GM23338 (cell line): ENCODE measurements at regions not wholly inside any gene's neighbourhood (a gene's known extent, or its start where the extent isn't known, plus 50 kb on each side); places are given as distances from the start of the nearest gene placed in this dataset.

ENCODE experiments used
- ATAC-seq: fragments of 200-7000 bp; cut with Tn5 transposase; 3 replicates; pipeline ENCODE4 v1.9.1; 2020
- DNase-seq: peaks from one replicate; pipeline ENCODE4 v3.0.0-alpha.2; 2015; ENCODE audit warnings: low spot score
- H2AFZ ChIP-seq: fragments of 200-600 bp; sonication (generic); 2 replicates; pipeline ENCODE4 v1.8.0; 2016; ENCODE audit warnings: antibody characterized with exemption, mild to moderate bottlenecking, moderate library complexity
- H3F3A ChIP-seq: fragments of 200-600 bp; sonication (generic); replicated peaks from 2 replicates; pipeline ENCODE4 v1.8.0; 2017; ENCODE audit warnings: antibody characterized with exemption, mixed run types, low read depth
- H3K27ac ChIP-seq: fragments of 200-600 bp; sonication (generic); 2 replicates; pipeline ENCODE4 v1.6.1; 2016; ENCODE audit warnings: low read depth
- H3K27me3 ChIP-seq: fragments of 200-600 bp; sonication (generic); 2 replicates; pipeline ENCODE4 v1.8.0; 2016; ENCODE audit warnings: mild to moderate bottlenecking, mixed run types, moderate library complexity; ENCODE audit not compliant: insufficient read depth
- H3K36me3 ChIP-seq: fragments of 200-600 bp; sonication (generic); 2 replicates; pipeline ENCODE4 v1.8.0; 2016; ENCODE audit warnings: mild to moderate bottlenecking; ENCODE audit not compliant: insufficient read depth
- H3K4me1 ChIP-seq: fragments of 200-600 bp; sonication (generic); 2 replicates; pipeline ENCODE4 v1.8.0; 2016; ENCODE audit warnings: mild to moderate bottlenecking, moderate library complexity; ENCODE audit not compliant: insufficient read depth
- H3K4me2 ChIP-seq: fragments of 200-600 bp; sonication (generic); 2 replicates; pipeline ENCODE4 v1.7.1; 2017; ENCODE audit warnings: mixed run types
- H3K4me3 ChIP-seq: fragments of 200-600 bp; sonication (generic); 2 replicates; pipeline ENCODE4 v1.6.1; 2016; ENCODE audit warnings: mixed run types
- H3K79me2 ChIP-seq: fragments of 200-600 bp; sonication (generic); replicated peaks from 2 replicates; pipeline ENCODE4 v1.8.0; 2017; ENCODE audit warnings: mild to moderate bottlenecking; ENCODE audit not compliant: insufficient read depth
- H3K9me2 ChIP-seq: fragments of 200-600 bp; sonication (generic); 2 replicates; pipeline ENCODE4 v1.8.0; 2017; ENCODE audit not compliant: insufficient read depth
- H4K20me1 ChIP-seq: fragments of 200-600 bp; sonication (generic); replicated peaks from 2 replicates; pipeline ENCODE4 v1.8.0; 2017; ENCODE audit warnings: mild to moderate bottlenecking; ENCODE audit not compliant: insufficient read depth
- H3K27ac Mint-ChIP-seq: 2 replicates; pipeline ENCODE4 v1.8.0; 2020; ENCODE audit warnings: inconsistent platforms, mild to moderate bottlenecking, moderate library complexity, mixed read lengths
- H3K27me3 Mint-ChIP-seq: 3 replicates; pipeline ENCODE4 v1.8.0; 2022; ENCODE audit warnings: low read depth, mild to moderate bottlenecking, moderate library complexity, mixed read lengths, inconsistent platforms; ENCODE audit not compliant: insufficient read depth, poor library complexity
- H3K36me3 Mint-ChIP-seq: 3 replicates; pipeline ENCODE4 v1.8.0; 2021; ENCODE audit warnings: low read depth, mild to moderate bottlenecking, inconsistent platforms, moderate library complexity, mixed read lengths
- H3K4me1 Mint-ChIP-seq: 3 replicates; pipeline ENCODE4 v1.8.0; 2020; ENCODE audit warnings: mild to moderate bottlenecking, inconsistent platforms, mixed read lengths
- H3K4me3 Mint-ChIP-seq: 3 replicates; pipeline ENCODE4 v1.8.0; 2021; ENCODE audit warnings: moderate library complexity, mild to moderate bottlenecking, inconsistent platforms, mixed read lengths
- H3K9me3 Mint-ChIP-seq: 3 replicates; pipeline ENCODE4 v1.8.0; 2020; ENCODE audit warnings: moderate library complexity, mild to moderate bottlenecking, inconsistent platforms, mixed read lengths
- CREB1 ChIP-seq: fragments of 250-450 bp; sonication (Bioruptor Pico); IDR thresholded peaks from 2 replicates; pipeline ENCODE4 v1.5.0; 2020; ENCODE audit warnings: low read depth, mild to moderate bottlenecking, moderate library complexity
- JUNB ChIP-seq: IDR thresholded peaks from one replicate; pipeline ENCODE4 v1.6.1; 2016; ENCODE audit warnings: antibody characterized with exemption; ENCODE audit not compliant: unreplicated experiment
- NANOG ChIP-seq: IDR thresholded peaks from 2 replicates; pipeline ENCODE4 v1.6.1; 2016; ENCODE audit warnings: antibody characterized with exemption, borderline replicate concordance
- POLR2AphosphoS5 ChIP-seq: IDR thresholded peaks from 2 replicates; pipeline ENCODE4 v1.6.1; 2016; ENCODE audit warnings: antibody characterized with exemption, low read depth
- STAT1 ChIP-seq: IDR thresholded peaks from one replicate; pipeline ENCODE4 v1.6.1; 2016; ENCODE audit warnings: antibody characterized with exemption; ENCODE audit not compliant: unreplicated experiment
- ZNF114 ChIP-seq: fragments of 250-450 bp; sonication (Bioruptor Pico); IDR thresholded peaks from 2 replicates; pipeline ENCODE4 v1.5.0; 2020; ENCODE audit warnings: mild to moderate bottlenecking, moderate library complexity
- ZNF331 ChIP-seq: fragments of 250-450 bp; sonication (Bioruptor Pico); IDR thresholded peaks from 2 replicates; pipeline ENCODE4 v1.5.0; 2020; ENCODE audit warnings: low read depth, mild to moderate bottlenecking, moderate library complexity
- TF ChIP-seq, protein P1 (sequence below), 2 experiments: fragments of 200-600 bp in 1 of 2; sonication (generic) in 1 of 2; conservative IDR thresholded peaks; 2 replicates each; pipeline versions ENCODE4 v1.5.1 to v1.6.1; 2016 to 2017; ENCODE audit warnings: antibody characterized with exemption in 2 of 2, low read depth in 2 of 2, mild to moderate bottlenecking in 2 of 2, moderate library complexity in 1 of 2
- TF ChIP-seq, protein P2 (sequence below): IDR thresholded peaks from 2 replicates; pipeline ENCODE4 v1.6.1; 2016; ENCODE audit warnings: antibody characterized with exemption
- TF ChIP-seq, protein P3 (sequence below): IDR thresholded peaks from one replicate; pipeline ENCODE4 v1.6.1; 2018; ENCODE audit warnings: antibody characterized with exemption; ENCODE audit not compliant: unreplicated experiment

DNA sequence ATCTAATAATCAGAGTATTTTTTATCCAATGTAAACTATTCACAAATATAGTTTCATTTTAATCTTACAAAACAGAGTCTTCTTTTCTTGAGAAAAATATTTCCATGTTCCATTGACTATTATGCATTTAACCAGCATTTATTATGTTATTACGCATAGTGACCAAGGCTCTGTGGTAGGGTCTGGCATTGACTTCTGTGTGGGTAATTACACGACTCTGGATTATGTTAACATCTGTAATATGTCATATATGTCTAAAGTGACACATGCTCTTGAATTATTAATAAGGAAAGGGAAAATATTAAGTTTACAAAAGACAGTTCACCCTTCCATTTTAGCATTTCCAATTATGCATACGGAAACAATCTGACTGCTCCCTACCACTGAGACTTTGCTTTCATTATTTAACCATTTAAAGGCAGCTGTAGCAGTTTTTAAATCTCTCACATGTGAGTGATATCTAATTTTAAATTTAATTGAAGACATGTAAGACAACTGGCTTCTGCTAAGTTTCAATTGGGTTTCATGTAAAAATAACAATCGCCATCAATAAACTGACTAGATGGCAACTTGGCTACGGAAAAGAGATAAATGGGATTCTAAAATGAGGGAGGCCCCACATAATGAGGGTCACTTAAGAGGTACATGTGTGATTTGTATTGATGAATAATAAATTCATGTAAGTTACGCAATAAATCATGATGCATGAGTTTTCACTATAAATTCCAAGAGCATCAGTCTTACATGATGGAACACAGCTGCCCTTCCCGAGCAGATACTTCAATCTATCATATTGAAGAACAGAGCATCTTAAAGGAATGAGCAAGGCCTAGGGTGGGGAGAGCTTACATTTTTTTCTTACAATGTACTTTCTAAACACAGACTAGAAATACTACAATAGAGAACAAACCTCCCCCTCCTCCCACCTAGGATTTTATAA, 1056.8 kb downstream of the MAT2B start:
- Histone ChIP-seq H3K4me2 (no peak overlapping the region), H3K4me1 (no peaks in the 10 kb centered on the region), H3K36me3 (no peaks in the 10 kb centered on the region), H3F3A (no peaks in the 10 kb centered on the region), H2AFZ (no peak overlapping the region), H3K27ac (no peak overlapping the region), H3K9me2 (no peaks in the 10 kb centered on the region), H3K4me3 (no peak overlapping the region), H4K20me1 (no peaks in the 10 kb centered on the region), H3K79me2 (no peaks in the 10 kb centered on the region), H3K27me3 (no peaks in the 10 kb centered on the region)
- no peak overlapping the region for H3K4me3 Mint-ChIP-seq
- peaks cover 6% of the 10 kb centered on the region; the same call in 2 of the 3 replicates for H3K4me1 Mint-ChIP-seq
- no peak for DNase-seq
- H3K9me3 Mint-ChIP-seq, result no peaks in the 10 kb centered on the region
- TF ChIP-seq STAT1, result no peak
- TF ChIP-seq, protein P1, sequence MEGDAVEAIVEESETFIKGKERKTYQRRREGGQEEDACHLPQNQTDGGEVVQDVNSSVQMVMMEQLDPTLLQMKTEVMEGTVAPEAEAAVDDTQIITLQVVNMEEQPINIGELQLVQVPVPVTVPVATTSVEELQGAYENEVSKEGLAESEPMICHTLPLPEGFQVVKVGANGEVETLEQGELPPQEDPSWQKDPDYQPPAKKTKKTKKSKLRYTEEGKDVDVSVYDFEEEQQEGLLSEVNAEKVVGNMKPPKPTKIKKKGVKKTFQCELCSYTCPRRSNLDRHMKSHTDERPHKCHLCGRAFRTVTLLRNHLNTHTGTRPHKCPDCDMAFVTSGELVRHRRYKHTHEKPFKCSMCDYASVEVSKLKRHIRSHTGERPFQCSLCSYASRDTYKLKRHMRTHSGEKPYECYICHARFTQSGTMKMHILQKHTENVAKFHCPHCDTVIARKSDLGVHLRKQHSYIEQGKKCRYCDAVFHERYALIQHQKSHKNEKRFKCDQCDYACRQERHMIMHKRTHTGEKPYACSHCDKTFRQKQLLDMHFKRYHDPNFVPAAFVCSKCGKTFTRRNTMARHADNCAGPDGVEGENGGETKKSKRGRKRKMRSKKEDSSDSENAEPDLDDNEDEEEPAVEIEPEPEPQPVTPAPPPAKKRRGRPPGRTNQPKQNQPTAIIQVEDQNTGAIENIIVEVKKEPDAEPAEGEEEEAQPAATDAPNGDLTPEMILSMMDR (conservative IDR thresholded peaks at IDR 0.05; ENCODE audit: low read depth in 2 of 2), result no peak
- TF ChIP-seq, protein P2, sequence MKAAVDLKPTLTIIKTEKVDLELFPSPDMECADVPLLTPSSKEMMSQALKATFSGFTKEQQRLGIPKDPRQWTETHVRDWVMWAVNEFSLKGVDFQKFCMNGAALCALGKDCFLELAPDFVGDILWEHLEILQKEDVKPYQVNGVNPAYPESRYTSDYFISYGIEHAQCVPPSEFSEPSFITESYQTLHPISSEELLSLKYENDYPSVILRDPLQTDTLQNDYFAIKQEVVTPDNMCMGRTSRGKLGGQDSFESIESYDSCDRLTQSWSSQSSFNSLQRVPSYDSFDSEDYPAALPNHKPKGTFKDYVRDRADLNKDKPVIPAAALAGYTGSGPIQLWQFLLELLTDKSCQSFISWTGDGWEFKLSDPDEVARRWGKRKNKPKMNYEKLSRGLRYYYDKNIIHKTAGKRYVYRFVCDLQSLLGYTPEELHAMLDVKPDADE, result no peak
- TF ChIP-seq, protein P3, sequence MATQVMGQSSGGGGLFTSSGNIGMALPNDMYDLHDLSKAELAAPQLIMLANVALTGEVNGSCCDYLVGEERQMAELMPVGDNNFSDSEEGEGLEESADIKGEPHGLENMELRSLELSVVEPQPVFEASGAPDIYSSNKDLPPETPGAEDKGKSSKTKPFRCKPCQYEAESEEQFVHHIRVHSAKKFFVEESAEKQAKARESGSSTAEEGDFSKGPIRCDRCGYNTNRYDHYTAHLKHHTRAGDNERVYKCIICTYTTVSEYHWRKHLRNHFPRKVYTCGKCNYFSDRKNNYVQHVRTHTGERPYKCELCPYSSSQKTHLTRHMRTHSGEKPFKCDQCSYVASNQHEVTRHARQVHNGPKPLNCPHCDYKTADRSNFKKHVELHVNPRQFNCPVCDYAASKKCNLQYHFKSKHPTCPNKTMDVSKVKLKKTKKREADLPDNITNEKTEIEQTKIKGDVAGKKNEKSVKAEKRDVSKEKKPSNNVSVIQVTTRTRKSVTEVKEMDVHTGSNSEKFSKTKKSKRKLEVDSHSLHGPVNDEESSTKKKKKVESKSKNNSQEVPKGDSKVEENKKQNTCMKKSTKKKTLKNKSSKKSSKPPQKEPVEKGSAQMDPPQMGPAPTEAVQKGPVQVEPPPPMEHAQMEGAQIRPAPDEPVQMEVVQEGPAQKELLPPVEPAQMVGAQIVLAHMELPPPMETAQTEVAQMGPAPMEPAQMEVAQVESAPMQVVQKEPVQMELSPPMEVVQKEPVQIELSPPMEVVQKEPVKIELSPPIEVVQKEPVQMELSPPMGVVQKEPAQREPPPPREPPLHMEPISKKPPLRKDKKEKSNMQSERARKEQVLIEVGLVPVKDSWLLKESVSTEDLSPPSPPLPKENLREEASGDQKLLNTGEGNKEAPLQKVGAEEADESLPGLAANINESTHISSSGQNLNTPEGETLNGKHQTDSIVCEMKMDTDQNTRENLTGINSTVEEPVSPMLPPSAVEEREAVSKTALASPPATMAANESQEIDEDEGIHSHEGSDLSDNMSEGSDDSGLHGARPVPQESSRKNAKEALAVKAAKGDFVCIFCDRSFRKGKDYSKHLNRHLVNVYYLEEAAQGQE, result no peak
- TF ChIP-seq ZNF331, result no peak
- TF ChIP-seq JUNB, result no peak
- no peak for TF ChIP-seq CREB1
- H3K36me3 Mint-ChIP-seq, result no peaks in the 10 kb centered on the region
- H3K27ac Mint-ChIP-seq, result no peak overlapping the region
- no peaks in the 10 kb centered on the region for H3K27me3 Mint-ChIP-seq
- ATAC-seq, result no peak

DNA sequence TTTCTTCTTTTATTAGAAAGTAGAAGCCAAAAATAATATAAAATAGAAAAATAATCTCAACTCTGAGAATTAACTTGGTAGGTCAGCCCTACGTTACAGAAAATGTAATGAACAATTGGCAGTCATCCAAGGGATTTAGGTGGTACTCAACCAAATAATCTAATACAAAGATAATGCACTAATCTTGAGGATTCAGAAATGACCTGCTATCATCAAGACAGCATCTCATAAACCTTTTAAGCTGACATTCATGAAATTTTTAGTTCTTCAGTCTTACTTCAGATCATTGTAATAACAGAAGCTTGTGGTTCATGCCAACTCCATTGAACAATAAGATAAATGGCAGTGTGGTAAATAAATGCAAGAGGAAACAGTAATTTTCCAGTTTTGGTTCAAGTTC, 1058.0 kb downstream of the MAT2B start:
- H3K4me2 ChIP-seq, result no peak overlapping the region
- Mint-ChIP-seq H3K27ac (no peak overlapping the region), H3K27me3 (no peaks in the 10 kb centered on the region), H3K36me3 (no peaks in the 10 kb centered on the region), H3K4me1 (peaks cover 6% of the 10 kb centered on the region; the same call in 2 of the 3 replicates), H3K4me3 (no peak overlapping the region), H3K9me3 (no peaks in the 10 kb centered on the region)
- no peaks in the 10 kb centered on the region for H3K9me2 ChIP-seq
- H3K27ac ChIP-seq, result no peak overlapping the region
- H3K79me2 ChIP-seq, result no peaks in the 10 kb centered on the region
- no peaks in the 10 kb centered on the region for H4K20me1 ChIP-seq
- H3K4me1 ChIP-seq, result no peaks in the 10 kb centered on the region
- no peaks in the 10 kb centered on the region for H3K27me3 ChIP-seq
- no peaks in the 10 kb centered on the region for H3F3A ChIP-seq
- DNase-seq (no peak), ATAC-seq (no peak)
- no peaks in the 10 kb centered on the region for H3K36me3 ChIP-seq
- no peak overlapping the region for H2AFZ ChIP-seq
- no peak overlapping the region for H3K4me3 ChIP-seq
- TF ChIP-seq, protein P2, result no peak
- TF ChIP-seq, protein P1 (conservative IDR thresholded peaks at IDR 0.05; ENCODE audit: low read depth in 2 of 2), result no peak
- no peak for TF ChIP-seq NANOG
- no peak for TF ChIP-seq ZNF114
- TF ChIP-seq POLR2AphosphoS5, result no peak
- TF ChIP-seq JUNB, result no peak
